ENCODE measurements at regions not wholly inside any gene's neighbourhood (a gene's known extent, or its start where the extent isn't known, plus 50 kb on each side); places are given as distances from the start of the nearest gene placed in this dataset.

- ATAC-seq (ENCODE audit: low FRiP score) (no peak), DNase-seq (ENCODE audit: low spot score) (no peak)
- TF ChIP-seq CTCF (IDR thresholded peaks at IDR 0.05): no peak
Observed at GRCh38 chr22:48101704-48102103, 1339.3 kb downstream of the TBC1D22A start.

- ATAC-seq (ENCODE audit: low FRiP score) (no peak), DNase-seq (ENCODE audit: low spot score) (no peak)
- no peak for TF ChIP-seq CTCF (IDR thresholded peaks at IDR 0.05)
Observed at GRCh38 chr22:48100685-48101417, 1338.4 kb downstream of the TBC1D22A start.

- DNase-seq (ENCODE audit: low spot score) (no peak), ATAC-seq (ENCODE audit: low FRiP score) (no peak)
- TF ChIP-seq CTCF (IDR thresholded peaks at IDR 0.05): no peak
Observed at GRCh38 chr22:48099671-48100070, 1337.2 kb downstream of the TBC1D22A start.

GRCh38 chr22:48099251-48099650 lies 1336.8 kb downstream of the TBC1D22A start:
- TF ChIP-seq CTCF (IDR thresholded peaks at IDR 0.05): no peak
- DNase-seq (ENCODE audit: low spot score): no peak

GRCh38 chr22:48098921-48099245 lies 1336.4 kb downstream of the TBC1D22A start:
- no peak for DNase-seq (ENCODE audit: low spot score)
- ATAC-seq (ENCODE audit: low FRiP score): no peak
- no peak for TF ChIP-seq CTCF (IDR thresholded peaks at IDR 0.05)

More at GRCh38 chr22:48099251-48099650, 1336.8 kb downstream of the TBC1D22A start:
- no peak for ATAC-seq (ENCODE audit: low FRiP score)

GRCh38 chr22:48098243-48098920 lies 1335.9 kb downstream of the TBC1D22A start:
- no peak for TF ChIP-seq CTCF (IDR thresholded peaks at IDR 0.05)

GRCh38 chr22:48097723-48098122 lies 1335.3 kb downstream of the TBC1D22A start:
- ATAC-seq (ENCODE audit: low FRiP score) (no peak), DNase-seq (ENCODE audit: low spot score) (no peak)
- no peak for TF ChIP-seq CTCF (IDR thresholded peaks at IDR 0.05)

More at GRCh38 chr22:48098243-48098920, 1335.9 kb downstream of the TBC1D22A start:
- ATAC-seq (ENCODE audit: low FRiP score) (no peak), DNase-seq (ENCODE audit: low spot score) (no peak)

Measured in omental fat pad (tissue), 3 donors.